ENCODE measurements at regions not wholly inside any gene's neighbourhood (a gene's known extent, or its start where the extent isn't known, plus 50 kb on each side); places are given as distances from the start of the nearest gene placed in this dataset.
A peak's percentile ranks its signal among the peaks of the same experiment; 100 is the strongest.

GRCh38 chr15:58330741-58331559 is 100.8 kb upstream of the LIPC start:
- Mint-ChIP-seq H3K36me3 (ENCODE audit: low read depth) (peaks cover 2% of the 10 kb centered on the region), H3K27ac (ENCODE audit: unreplicated experiment) (peak overlapping the region; percentile 99), H3K4me3 (ENCODE audit: unreplicated experiment) (no peak overlapping the region), H3K4me1 (ENCODE audit: low read depth) (peaks cover 41% of the 10 kb centered on the region), H3K9me3 (ENCODE audit: low read depth) (peaks cover 11% of the 10 kb centered on the region), H3K27me3 (ENCODE audit: low read depth) (no peaks in the 10 kb centered on the region)
- no peak for DNase-seq (ENCODE audit: low spot score)
- TF ChIP-seq CTCF (IDR thresholded peaks at IDR 0.05): no peak

- DNase-seq (ENCODE audit: low spot score): no peak
- peak overlapping the region; percentile 99 for H3K27ac Mint-ChIP-seq (ENCODE audit: unreplicated experiment)
- H3K4me3 Mint-ChIP-seq (ENCODE audit: unreplicated experiment): peak overlapping the region; percentile 37
- peaks cover 41% of the 10 kb centered on the region for H3K4me1 Mint-ChIP-seq (ENCODE audit: low read depth)
- peaks cover 2% of the 10 kb centered on the region for H3K36me3 Mint-ChIP-seq (ENCODE audit: low read depth)
- no peak for TF ChIP-seq CTCF (IDR thresholded peaks at IDR 0.05)
- peaks cover 11% of the 10 kb centered on the region for H3K9me3 Mint-ChIP-seq (ENCODE audit: low read depth)
- H3K27me3 Mint-ChIP-seq (ENCODE audit: low read depth): no peaks in the 10 kb centered on the region
Measured at GRCh38 chr15:58331560-58331912, 100.3 kb upstream of the LIPC start.

GRCh38 chr15:58331913-58332675 is 99.7 kb upstream of the LIPC start:
- peak overlapping the region; percentile 99 for H3K27ac Mint-ChIP-seq (ENCODE audit: unreplicated experiment)
- no peaks in the 10 kb centered on the region for H3K27me3 Mint-ChIP-seq (ENCODE audit: low read depth)
- peaks cover 10% of the 10 kb centered on the region for H3K9me3 Mint-ChIP-seq (ENCODE audit: low read depth)
- no peak for TF ChIP-seq CTCF (IDR thresholded peaks at IDR 0.05)
- peaks cover under 1% of the 10 kb centered on the region for H3K36me3 Mint-ChIP-seq (ENCODE audit: low read depth)
- DNase-seq (ENCODE audit: low spot score): no peak
- H3K4me3 Mint-ChIP-seq (ENCODE audit: unreplicated experiment): peak overlapping the region; percentile 37
- peaks cover 41% of the 10 kb centered on the region for H3K4me1 Mint-ChIP-seq (ENCODE audit: low read depth)

GRCh38 chr15:58332676-58333400 is 99.0 kb upstream of the LIPC start:
- H3K4me3 Mint-ChIP-seq (ENCODE audit: unreplicated experiment): no peak overlapping the region
- DNase-seq (ENCODE audit: low spot score): no peak
- H3K27ac Mint-ChIP-seq (ENCODE audit: unreplicated experiment): peak overlapping the region; percentile 99
- H3K4me1 Mint-ChIP-seq (ENCODE audit: low read depth): peaks cover 41% of the 10 kb centered on the region
- H3K9me3 Mint-ChIP-seq (ENCODE audit: low read depth): peaks cover 7% of the 10 kb centered on the region
- H3K36me3 Mint-ChIP-seq (ENCODE audit: low read depth): no peaks in the 10 kb centered on the region
- TF ChIP-seq CTCF (IDR thresholded peaks at IDR 0.05): no peak
- no peaks in the 10 kb centered on the region for H3K27me3 Mint-ChIP-seq (ENCODE audit: low read depth)

- Mint-ChIP-seq H3K27ac (ENCODE audit: unreplicated experiment) (no peak overlapping the region), H3K4me3 (ENCODE audit: unreplicated experiment) (no peak overlapping the region), H3K4me1 (ENCODE audit: low read depth) (peaks cover 37% of the 10 kb centered on the region), H3K27me3 (ENCODE audit: low read depth) (no peaks in the 10 kb centered on the region), H3K9me3 (ENCODE audit: low read depth) (peaks cover 3% of the 10 kb centered on the region), H3K36me3 (ENCODE audit: low read depth) (no peaks in the 10 kb centered on the region)
- no peak for TF ChIP-seq CTCF (IDR thresholded peaks at IDR 0.05)
- DNase-seq (ENCODE audit: low spot score): no peak
Measured at GRCh38 chr15:58334803-58335202, 97.0 kb upstream of the LIPC start.

Data from chondrocyte (in vitro differentiated cells).